DOHH2 (cell line): ENCODE measurements at regions not wholly inside any gene's neighbourhood (a gene's known extent, or its start where the extent isn't known, plus 50 kb on each side); places are given as distances from the start of the nearest gene placed in this dataset.

Experiments
- CTCF ChIP-seq: fragments of 200-600 bp; sonication (generic); IDR thresholded peaks from one replicate; pipeline ENCODE4 v1.5.1; 2014; ENCODE audit warnings: antibody characterized with exemption, mild to moderate bottlenecking, low read depth, low read length; ENCODE audit not compliant: poor library complexity, severe bottlenecking
- EZH2phosphoT487 ChIP-seq: fragments of 200-600 bp; sonication (generic); IDR thresholded peaks from 2 replicates; pipeline ENCODE4 v1.6.1; 2017; ENCODE audit warnings: borderline replicate concordance, mild to moderate bottlenecking, antibody characterized with exemption, low read length, moderate library complexity, mixed read lengths

GRCh38 chr14:98594156-98594555, 677.8 kb downstream of the BCL11B start:
- TF ChIP-seq CTCF = no peak
- TF ChIP-seq EZH2phosphoT487 = no peak
